HG03460 (cell line): ENCODE measurements at regions not wholly inside any gene's neighbourhood (a gene's known extent, or its start where the extent isn't known, plus 50 kb on each side); places are given as distances from the start of the nearest gene placed in this dataset.

Experiments used
- ATAC-seq: cut with Tn5 transposase; IDR thresholded peaks from one replicate; pipeline ENCODE4 v1.9.1; 2021; ENCODE audit not compliant: unreplicated experiment

GRCh38 chr10:111435871-111436270 is 359.0 kb downstream of the ADRA2A start:
- no peak for ATAC-seq

DNA sequence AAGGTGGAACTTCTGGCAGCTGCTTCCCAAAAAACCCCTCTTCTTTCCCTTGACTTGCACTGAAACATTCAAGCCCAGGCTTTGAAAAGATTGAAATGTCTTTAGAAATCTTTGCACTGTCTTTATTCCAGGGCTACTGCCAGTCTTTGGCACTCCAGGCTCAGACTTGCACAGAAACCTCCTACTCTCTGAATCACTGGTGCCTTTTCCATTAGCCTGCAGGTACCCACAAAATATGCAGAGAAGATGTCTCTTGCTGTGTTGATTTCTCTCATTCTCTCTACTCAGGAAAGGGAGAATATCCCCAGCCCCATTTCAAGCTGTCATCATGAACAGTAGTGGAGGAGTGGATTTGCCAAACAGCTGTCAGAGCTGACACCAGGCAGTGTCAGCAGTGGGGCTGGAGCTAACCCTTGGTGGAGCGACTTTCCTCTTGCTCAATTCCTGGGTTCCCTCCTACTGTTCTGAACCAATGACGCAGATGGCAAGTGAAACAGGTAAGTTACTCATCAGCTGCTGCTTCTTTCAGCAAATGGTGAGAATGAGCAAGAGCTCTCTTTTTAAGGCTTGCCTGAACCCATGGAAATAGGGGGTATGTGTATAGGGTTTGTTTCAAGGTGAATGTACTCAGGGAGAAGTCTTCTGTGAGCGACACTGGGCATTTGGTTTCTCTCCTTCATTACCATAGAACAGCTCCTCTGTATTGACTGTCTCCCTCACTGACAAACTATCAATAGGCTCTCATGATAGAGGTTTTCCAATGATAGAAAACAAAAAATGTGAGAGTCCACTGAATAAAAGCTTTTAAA is 362.4 kb downstream of the ADRA2A start:
- no peak for ATAC-seq

DNA sequence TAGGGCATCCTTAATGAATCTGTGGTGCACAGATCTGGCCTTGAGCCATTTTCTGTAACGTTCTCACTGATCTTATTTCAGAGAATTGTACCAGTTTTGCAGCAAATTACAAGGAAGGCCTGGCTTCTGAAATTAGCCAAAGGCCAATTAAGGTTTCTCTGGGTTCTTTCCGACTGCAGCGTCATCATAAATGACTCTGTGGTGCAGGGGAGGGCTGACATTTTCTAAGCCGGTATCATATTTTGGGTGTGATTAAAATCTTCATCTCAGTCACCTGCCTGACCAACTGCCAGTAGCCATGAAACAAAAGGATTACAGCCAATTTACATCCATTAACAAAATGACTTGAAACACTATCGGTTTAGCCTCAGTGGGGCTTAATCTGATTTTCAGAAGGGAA is 363.7 kb downstream of the ADRA2A start:
- no peak for ATAC-seq

GRCh38 chr10:111445667-111446066 is 368.8 kb downstream of the ADRA2A start:
- ATAC-seq: no peak

DNA sequence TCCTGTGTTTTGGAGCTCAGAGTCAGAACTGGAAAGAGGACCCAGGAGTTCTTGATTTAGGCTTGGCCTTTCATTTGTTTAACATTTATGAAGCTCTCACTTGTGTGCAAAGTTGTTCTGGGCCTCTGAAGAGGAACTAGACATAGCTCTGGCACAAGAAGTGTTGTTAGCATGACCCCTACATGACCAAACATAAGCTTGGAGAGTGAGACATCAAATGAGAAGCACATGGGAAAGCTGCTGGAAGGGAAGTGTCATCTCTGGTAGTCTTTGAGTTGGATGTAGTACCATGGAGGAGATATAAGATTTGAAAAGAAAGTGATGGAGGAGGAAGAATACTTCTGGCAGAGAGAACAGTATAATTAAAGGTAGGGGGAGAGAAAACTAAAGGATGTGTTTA is 370.1 kb downstream of the ADRA2A start:
- ATAC-seq: no peak

- ATAC-seq: no peak
Observed at GRCh38 chr10:111452153-111452552, 375.3 kb downstream of the ADRA2A start.

DNA sequence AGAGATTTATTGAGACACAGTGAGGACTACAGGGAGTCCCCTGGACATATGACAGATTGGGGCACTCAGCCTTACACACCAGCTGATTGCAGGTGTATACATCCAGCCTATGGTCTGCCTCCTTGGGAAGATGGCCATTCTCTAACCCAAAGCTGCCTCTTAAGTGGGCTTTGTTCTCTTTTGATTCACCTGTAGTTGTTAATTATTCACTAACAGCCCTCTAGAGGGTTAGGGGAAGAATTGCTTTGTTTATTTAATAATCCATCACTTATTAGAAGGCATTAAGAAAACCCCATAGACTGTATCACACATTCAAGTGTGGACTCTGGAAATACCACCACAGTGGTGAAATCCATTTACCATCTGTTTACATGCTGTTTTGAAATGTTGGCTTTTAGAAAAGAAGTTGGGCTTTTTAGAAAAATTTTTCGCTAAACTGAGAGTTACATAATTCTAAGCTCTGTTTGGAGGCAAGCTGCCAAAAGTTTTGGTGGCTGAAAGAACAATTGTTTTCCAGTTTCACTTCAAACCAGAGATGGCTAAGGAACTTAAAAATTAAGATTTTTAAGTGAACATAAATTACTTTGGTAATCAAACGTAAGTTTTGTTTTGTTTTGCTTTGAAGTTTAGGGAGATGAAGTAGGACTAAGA is 379.1 kb downstream of the ADRA2A start:
- no peak for ATAC-seq

GRCh38 chr10:111458256-111458655 is 381.4 kb downstream of the ADRA2A start:
- ATAC-seq: no peak

DNA sequence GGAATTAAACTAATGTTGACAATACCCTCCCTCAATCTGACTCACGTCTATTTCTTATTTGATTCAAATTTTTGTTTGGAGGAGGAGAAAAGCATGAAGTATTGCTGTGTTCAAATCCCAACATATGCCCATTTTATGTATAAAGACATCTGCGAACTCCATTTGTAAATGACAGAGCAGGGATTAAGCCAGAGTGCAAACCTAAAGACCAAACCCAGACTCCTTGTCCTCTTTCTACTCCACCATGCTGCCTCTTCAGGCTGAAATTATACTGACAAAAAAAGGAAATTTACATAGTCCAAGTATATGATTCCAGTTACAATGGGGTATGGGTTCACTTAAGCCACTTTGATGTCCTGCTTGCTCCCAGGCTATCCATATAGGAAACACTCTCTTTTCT is 383.1 kb downstream of the ADRA2A start:
- ATAC-seq: no peak

GRCh38 chr10:111472445-111472844 is 395.6 kb downstream of the ADRA2A start:
- ATAC-seq: no peak

DNA sequence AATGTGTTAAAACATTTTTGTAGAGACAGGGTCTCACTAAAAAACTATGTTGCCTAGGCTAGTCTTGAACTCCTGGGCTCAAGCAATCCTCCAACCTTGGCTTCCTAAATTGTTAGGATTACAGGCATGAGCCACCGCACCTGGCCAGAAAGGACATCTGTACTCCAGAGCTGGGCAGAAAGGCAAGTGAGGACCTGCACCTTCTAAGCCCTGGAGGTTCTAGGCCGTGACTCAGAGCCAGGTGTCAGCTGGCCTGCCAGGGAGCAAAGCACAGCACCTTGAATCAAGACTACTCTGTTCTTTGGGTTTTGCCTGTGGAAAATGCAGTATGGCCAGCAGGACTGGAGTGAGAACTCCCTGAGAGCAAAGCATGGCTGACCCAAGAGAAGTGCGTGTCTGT is 396.5 kb downstream of the ADRA2A start:
- ATAC-seq: no peak

DNA sequence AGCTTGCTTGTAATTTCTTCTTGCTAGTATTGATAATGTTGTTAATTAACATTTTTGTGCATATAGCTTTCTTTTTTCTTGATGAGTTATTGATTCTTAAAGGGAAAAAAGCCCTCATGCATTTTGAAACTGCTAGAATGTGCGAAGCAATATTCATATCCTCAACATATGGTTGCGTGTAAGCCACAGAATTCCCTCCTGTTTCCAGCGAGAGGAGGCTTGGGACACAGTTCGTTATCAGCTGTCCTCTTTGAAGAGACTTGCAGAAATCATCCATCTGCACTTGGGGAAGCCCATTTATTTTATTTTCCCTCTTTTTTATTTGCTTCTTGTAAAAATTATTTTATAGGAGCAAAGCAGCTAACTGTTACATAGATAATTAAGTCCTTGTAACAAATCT is 398.0 kb downstream of the ADRA2A start:
- no peak for ATAC-seq

DNA sequence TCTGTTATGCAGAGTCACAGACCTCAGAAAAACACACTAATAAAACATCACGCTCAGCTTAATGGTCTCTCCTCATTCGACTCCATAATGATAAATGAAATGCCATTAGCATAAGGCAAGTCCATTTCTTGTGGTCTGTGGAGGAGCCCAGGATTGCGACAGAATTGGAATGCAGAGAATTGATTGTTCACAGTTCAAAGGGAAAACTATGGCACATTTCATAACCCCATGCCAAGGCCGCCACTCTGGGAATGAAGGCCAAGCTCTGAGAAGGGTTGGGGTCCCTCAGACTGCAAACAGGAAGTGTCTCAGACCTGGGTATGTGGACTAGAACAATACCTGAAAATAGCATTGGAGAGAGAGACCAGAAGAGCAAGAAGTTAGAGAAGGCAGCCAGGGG is 398.9 kb downstream of the ADRA2A start:
- ATAC-seq: no peak

GRCh38 chr10:111478651-111479050 is 401.8 kb downstream of the ADRA2A start:
- no peak for ATAC-seq

DNA sequence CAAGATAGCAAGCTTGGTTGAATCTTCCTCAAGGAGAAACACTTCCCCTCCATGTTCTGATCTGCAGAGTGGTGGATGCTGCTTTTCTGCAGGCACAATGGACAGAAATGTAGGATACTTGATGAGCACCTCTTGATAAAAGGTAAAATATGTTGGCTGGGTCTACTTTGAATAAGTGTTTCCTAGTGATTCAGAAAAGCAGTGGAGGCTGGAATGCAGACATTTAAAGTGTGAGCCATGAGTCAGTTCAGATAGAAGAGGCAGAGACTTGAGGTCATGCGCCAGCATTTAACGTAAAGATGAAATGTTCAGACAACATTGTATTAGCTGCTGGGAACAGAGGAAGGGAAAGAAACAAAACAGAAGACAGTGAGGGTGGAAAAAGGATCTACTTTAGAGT is 403.1 kb downstream of the ADRA2A start:
- ATAC-seq: no peak

DNA sequence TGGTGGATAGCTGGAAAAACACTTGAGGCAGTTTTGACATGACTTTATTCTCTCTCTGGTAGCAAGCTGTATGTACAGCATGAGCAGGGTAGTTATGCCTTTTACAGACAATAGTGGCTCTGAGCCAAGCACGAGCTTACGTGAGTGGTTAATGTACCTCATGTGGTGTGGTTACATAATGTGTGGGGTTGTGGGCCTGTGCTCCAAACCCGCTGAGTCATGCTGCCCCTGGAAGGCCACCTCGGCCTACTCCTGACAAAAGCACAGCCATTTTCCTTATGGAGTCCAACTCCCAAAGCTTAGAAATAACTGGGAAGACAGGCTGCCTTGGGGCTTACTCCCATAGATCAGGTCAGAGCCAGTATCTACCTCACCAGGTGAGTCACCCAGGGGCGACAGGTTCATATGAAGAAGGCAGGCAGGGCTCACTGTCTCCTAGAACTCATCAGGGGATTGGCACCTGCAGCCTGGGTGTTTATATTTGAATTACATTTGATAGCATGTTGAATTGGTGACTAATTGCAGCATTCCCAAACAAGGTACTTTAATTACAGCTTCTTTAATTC is 404.5 kb downstream of the ADRA2A start:
- ATAC-seq: no peak

- ATAC-seq: no peak
Observed at GRCh38 chr10:111481866-111482265, 405.0 kb downstream of the ADRA2A start.

GRCh38 chr10:111482621-111483216 is 405.9 kb downstream of the ADRA2A start:
- ATAC-seq: no peak

- ATAC-seq: no peak
Observed at GRCh38 chr10:111485767-111486166, 408.9 kb downstream of the ADRA2A start.

DNA sequence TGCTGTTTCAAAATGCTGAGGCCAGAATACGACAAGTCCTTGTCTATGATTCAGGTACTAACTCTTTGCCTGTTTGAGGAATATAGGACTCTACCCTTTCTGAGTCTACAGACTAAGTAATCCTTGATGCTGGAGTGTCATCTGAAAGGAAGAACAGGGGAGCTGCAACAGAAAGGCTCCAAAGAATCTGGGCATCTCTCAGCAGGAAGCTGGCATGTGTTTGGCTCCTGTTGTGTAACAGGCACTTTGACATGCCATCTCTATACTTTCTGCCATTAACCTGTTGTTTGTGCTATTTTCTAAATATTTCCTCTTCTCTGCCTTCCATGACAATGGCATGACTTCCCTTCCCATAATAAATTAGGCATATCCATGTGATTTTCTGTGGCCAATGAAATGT is 409.5 kb downstream of the ADRA2A start:
- no peak for ATAC-seq

- no peak for ATAC-seq
Observed at GRCh38 chr10:111488668-111489067, 411.8 kb downstream of the ADRA2A start.

- no peak for ATAC-seq
Observed at GRCh38 chr10:111491154-111491553, 414.3 kb downstream of the ADRA2A start.
